H1 (cell line): ENCODE measurements at regions not wholly inside any gene's neighbourhood (a gene's known extent, or its start where the extent isn't known, plus 50 kb on each side); places are given as distances from the start of the nearest gene placed in this dataset.

Experiments used
- CBX8 ChIP-seq: fragments of 300-800, 300-1000 bp; sonication (generic); IDR thresholded peaks from 2 replicates; pipeline ENCODE4 v1.7.1; 2016; ENCODE audit warnings: low read depth, low read length, borderline replicate concordance
- CEBPB ChIP-seq: IDR thresholded peaks from 2 replicates; pipeline ENCODE4 v1.6.1; 2012; ENCODE audit warnings: low read depth, low read length
- EP300 ChIP-seq, 2 experiments: IDR thresholded peaks; 1 replicate in 1 of 2; 2 replicates in 1 of 2; pipeline ENCODE4 v1.6.1; 2011 to 2012; ENCODE audit warnings: low read depth in 2 of 2, low read length in 2 of 2, mild to moderate bottlenecking in 2 of 2, borderline replicate concordance in 1 of 2, inconsistent platforms in 1 of 2, moderate library complexity in 1 of 2
- GABPA ChIP-seq: IDR thresholded peaks from 2 replicates; pipeline ENCODE4 v1.6.1; 2011; ENCODE audit warnings: mild to moderate bottlenecking, low read length, moderate library complexity, borderline replicate concordance; ENCODE audit not compliant: insufficient read depth
- YY1 ChIP-seq: IDR thresholded peaks from 2 replicates; pipeline ENCODE4 v1.6.1; 2011; ENCODE audit warnings: low read depth, mild to moderate bottlenecking, low read length
- ZNF274 ChIP-seq: IDR thresholded peaks from 2 replicates; pipeline ENCODE4 v1.7.0; 2012; ENCODE audit warnings: low read length, borderline replicate concordance; ENCODE audit errors: extremely low read depth

DNA sequence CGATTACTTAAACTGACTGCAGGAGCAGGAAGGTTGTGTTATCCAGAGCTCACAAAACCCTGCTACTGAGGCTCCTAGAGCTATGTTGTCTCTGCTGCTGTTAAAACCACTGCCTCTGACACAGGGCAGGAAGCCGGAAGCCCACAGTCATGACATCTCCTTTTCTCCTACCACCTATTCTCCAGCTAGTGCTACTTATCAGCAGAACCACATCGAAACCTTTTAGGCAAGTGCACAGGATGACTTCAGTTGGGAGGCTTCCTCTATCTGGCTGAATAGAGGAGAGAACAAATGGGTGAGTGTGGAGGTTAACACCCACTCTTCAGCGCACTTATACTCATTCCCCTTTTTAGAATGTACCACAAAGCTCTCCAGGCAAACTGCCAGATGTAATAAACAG is 638.0 kb downstream of the OTOL1 start:
- no peak for TF ChIP-seq CEBPB
- TF ChIP-seq ZNF274, result no peak
- no peak for TF ChIP-seq YY1
- TF ChIP-seq GABPA, result no peak
- no peak for TF ChIP-seq EP300 (IDR thresholded peaks at IDR 0.05; ENCODE audit: borderline replicate concordance in 1 of 2, low read depth in 2 of 2, low read length in 2 of 2)
- no peak for TF ChIP-seq CBX8
